ENCODE measurements at regions not wholly inside any gene's neighbourhood (a gene's known extent, or its start where the extent isn't known, plus 50 kb on each side); places are given as distances from the start of the nearest gene placed in this dataset.

DNA sequence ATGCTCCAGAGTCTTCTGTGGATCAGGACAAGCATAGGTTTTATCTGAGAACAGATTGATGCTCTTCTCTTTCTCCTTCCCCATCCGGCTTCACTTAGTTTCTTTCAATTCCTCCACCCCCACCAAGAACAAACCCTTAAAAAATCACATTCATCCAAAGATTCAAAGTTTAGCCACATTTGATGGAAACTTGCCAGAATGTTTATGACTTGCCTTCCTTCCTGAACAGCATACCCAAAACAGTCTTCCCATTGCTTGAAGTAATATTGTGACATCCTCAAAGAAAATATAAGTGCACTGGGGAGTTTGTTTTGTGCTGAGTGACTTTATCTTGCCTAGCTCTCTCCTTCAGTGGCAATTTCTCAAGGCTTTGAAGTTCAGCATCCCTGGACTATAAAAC lies 83.0 kb downstream of the MAGEB17 start:
- Histone ChIP-seq H3K27me3 (no peaks in the 10 kb centered on the region), H3K27ac (no peak overlapping the region), H3K9me3 (no peaks in the 10 kb centered on the region), H3K36me3 (ENCODE audit: low read depth, missing control alignments) (no peaks in the 10 kb centered on the region), H3K4me3 (no peak overlapping the region), H3K4me1 (no peaks in the 10 kb centered on the region)
- no peak for TF ChIP-seq CTCF (IDR thresholded peaks at IDR 0.05)
- TF ChIP-seq POLR2A (IDR thresholded peaks at IDR 0.05), result no peak
- DNase-seq, result no peak
- 43 to 77% methylated on average over 1 of the region's 1 CpG for WGBS, 2 donors
- intact Hi-C loops (cut with DNase I; ENCODE audit: low total_unique reads), result no loop called here

- DNase-seq, result no peak
- intact Hi-C loops (cut with DNase I; ENCODE audit: low total_unique reads), result no loop called here
- Histone ChIP-seq H3K4me1 (no peaks in the 10 kb centered on the region), H3K9me3 (no peaks in the 10 kb centered on the region), H3K36me3 (ENCODE audit: low read depth, missing control alignments) (no peaks in the 10 kb centered on the region), H3K4me3 (no peak overlapping the region), H3K27me3 (no peaks in the 10 kb centered on the region), H3K27ac (no peak overlapping the region)
- whole genome bisulfite sequencing, 2 donors, result 82 to 92% methylated on average over 4 of the region's 4 CpGs
- TF ChIP-seq CTCF (IDR thresholded peaks at IDR 0.05) (no peak), POLR2A (IDR thresholded peaks at IDR 0.05) (no peak)
Observed at GRCh38 chrX:16251782-16252181, 84.5 kb downstream of the MAGEB17 start.

GRCh38 chrX:16258882-16259281 lies 91.6 kb downstream of the MAGEB17 start:
- Histone ChIP-seq H3K4me3 (no peak overlapping the region), H3K27me3 (no peaks in the 10 kb centered on the region), H3K9me3 (no peaks in the 10 kb centered on the region), H3K36me3 (ENCODE audit: low read depth, missing control alignments) (no peaks in the 10 kb centered on the region), H3K27ac (no peak overlapping the region), H3K4me1 (no peaks in the 10 kb centered on the region)
- TF ChIP-seq CTCF (IDR thresholded peaks at IDR 0.05) (no peak), POLR2A (IDR thresholded peaks at IDR 0.05) (no peak)
- intact Hi-C loops (cut with DNase I; ENCODE audit: low total_unique reads), result no loop called here
- no peak for DNase-seq
- WGBS, 2 donors, result 57 to 59% methylated on average over 4 of the region's 4 CpGs

- H3K36me3 ChIP-seq (ENCODE audit: low read depth, missing control alignments), result no peaks in the 10 kb centered on the region
- DNase-seq, result no peak
- no peaks in the 10 kb centered on the region for H3K4me1 ChIP-seq
- no peaks in the 10 kb centered on the region for H3K27me3 ChIP-seq
- no peak overlapping the region for H3K4me3 ChIP-seq
- no peaks in the 10 kb centered on the region for H3K9me3 ChIP-seq
- TF ChIP-seq POLR2A (IDR thresholded peaks at IDR 0.05) (no peak), CTCF (IDR thresholded peaks at IDR 0.05) (no peak)
- H3K27ac ChIP-seq, result no peak overlapping the region
- WGBS, 2 donors, result 55 to 58% methylated on average over 1 of the region's 1 CpG
- intact Hi-C loops (cut with DNase I; ENCODE audit: low total_unique reads), result no loop called here
Observed at GRCh38 chrX:16267431-16267830, 100.2 kb downstream of the MAGEB17 start.

- TF ChIP-seq POLR2A (IDR thresholded peaks at IDR 0.05) (no peak), CTCF (IDR thresholded peaks at IDR 0.05) (no peak)
- Histone ChIP-seq H3K9me3 (no peaks in the 10 kb centered on the region), H3K4me3 (no peak overlapping the region), H3K4me1 (no peaks in the 10 kb centered on the region), H3K36me3 (ENCODE audit: low read depth, missing control alignments) (no peaks in the 10 kb centered on the region), H3K27ac (no peak overlapping the region), H3K27me3 (no peaks in the 10 kb centered on the region)
- DNase-seq, result no peak
- intact Hi-C loops (cut with DNase I; ENCODE audit: low total_unique reads), result no loop called here
- WGBS, 2 donors, result 92 to 96% methylated on average over 2 of the region's 2 CpGs
Observed at GRCh38 chrX:16268206-16268605, 100.9 kb downstream of the MAGEB17 start.

All from testis (tissue), 2 donors.